Fibroblast of skin of right quadriceps (primary cell): ENCODE measurements at regions not wholly inside any gene's neighbourhood (a gene's known extent, or its start where the extent isn't known, plus 50 kb on each side); places are given as distances from the start of the nearest gene placed in this dataset.
"Not testable (repeated sequence)": the region's sequence is repeated elsewhere in the genome, so short reads cannot be mapped to it uniquely, and the experiment has no call there.

Experiments
- DNase-seq: peaks from one replicate; pipeline ENCODE4 v3.0.0-alpha.2; 2013

DNA sequence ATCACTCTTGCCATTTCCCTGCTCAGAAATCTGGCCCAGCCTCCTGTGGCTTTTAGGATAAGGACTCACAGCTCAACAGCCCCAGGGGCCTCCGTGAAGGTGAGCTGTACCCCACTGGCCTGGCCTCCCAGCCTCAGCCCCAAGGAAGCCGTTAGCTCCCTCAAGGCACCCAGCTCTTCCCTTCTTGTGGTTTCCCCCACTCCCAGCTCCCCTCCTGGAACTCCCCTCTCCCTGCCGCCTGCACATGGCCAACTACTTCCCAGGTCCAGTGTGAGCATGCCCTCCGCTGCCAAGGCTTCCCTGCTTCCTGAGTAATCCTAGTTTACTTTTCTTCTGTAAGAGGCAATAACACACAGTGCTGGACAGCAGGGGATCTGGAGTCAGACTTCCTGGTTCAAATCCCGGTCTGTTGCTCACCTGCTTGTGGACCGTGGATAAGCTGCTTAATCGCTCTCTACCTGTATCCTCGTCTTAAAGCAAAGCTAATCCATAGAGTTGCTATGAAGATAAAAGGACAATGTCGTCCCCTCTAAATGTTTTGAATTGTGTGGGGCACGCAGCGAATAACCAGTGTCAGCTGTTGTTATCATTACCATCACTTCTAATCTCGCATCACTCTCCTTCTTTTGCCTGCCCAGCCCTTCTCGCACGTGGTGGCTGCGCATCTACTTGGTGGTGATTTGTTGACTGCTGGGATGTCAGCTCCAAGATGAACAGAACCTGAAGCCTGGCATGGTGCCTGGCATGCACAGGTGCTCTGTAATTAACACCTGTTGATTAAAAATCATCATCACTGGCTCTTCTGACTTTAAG, 86.6 kb downstream of the C5orf15 start:
- DNase-seq = no peak

DNA sequence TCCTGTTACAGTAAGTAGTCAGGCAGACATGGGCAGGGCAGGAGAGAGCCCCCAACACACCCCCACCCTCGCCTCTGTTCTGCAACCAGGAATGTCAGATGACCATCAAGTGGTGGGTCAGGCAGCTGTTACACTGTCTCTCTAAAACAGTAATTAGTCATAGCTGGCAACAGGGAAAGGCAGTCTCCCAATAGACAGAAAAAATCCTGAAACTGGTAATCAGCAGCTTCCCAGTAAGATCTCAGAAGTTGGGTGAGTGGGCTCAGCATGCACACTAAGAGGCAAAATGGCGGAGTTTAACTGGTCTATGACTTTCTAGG, 90.2 kb downstream of the C5orf15 start:
- DNase-seq = no peak

DNA sequence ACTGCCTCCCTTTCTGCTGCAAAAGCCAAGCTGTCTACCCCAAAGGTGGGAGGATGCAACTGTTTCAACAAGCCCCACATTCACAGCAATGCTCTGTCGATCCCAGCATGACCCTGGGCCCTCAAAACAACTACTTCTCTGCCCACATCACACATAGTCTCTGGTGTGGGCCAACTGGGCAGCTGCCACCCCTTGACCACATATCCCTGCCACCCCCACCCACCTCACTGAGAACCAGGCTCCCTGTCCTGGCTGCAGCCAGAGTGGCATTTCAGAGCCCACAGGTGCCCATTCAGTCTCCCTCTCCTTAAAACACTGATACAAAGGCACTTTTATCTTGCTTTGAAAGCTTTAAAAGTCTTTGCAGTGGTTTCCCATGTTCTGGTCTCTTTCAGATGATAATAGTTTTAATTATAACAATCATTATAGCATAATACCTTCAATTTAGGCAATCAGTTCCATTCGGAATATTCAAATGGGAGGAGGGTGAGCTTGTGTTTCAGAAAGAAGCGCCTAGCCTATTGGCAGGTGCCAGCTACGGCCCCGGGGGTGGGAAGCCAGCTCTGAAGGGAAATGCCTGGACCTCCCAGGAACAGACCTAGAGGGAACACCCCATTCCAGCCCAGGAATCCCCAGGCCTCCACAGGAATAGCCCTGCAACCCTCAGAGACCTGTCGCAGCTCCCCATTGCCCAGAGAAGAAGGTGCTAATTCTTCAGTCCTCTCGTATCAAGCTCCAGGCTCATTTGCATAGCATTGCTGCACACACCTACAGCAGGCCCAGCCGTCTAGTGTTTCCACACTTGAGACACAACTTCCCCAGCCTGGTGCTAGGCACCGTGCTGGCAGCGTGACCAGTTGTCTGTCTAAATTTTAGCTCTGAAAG, 90.8 kb downstream of the C5orf15 start:
- no peak for DNase-seq

DNA sequence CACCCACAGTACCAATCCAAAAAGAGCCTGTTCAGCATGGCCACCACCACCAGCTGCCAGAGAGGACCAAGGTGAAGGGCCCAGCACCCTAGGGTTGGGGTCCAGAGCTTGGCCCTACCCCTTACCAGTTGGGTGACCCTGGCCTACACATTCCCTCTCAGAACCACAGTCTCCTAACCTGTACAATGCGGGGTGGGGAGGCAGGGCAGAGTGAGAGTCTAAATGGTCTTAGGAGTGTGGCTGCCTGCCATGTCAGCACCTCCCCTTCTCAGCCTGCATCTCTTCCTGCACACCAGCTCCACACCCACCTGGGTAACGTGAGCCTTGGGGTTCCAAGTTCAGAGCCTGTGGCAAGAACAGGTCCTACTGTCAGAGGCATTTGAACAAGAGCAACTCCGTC, 92.2 kb downstream of the C5orf15 start:
- DNase-seq = no peak

DNA sequence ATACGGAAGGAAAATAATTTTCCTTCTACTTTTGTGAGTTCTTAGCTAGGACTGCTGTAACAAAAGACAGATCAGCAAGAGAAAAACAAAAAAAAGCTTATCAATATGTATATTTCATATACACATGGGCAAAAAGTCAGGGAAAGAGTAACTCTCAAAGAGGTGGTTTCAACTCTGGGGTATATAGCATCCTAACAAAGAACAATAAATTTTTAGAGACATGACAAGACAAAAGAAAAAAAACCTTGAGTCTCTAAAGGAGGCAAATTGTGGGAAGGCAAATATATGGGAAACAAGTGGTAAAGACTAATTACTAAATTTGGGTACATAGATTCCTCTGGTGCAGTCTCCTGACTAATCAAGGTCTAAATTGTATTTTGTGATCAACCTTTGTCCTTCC, 93.2 kb downstream of the C5orf15 start:
- DNase-seq = no peak

- no peak for DNase-seq
These were observed 95.0 kb downstream of the C5orf15 start for GRCh38 chr5:133873449-133873848.

GRCh38 chr5:133870661-133871060, 97.8 kb downstream of the C5orf15 start:
- DNase-seq = peak; percentile 53

DNA sequence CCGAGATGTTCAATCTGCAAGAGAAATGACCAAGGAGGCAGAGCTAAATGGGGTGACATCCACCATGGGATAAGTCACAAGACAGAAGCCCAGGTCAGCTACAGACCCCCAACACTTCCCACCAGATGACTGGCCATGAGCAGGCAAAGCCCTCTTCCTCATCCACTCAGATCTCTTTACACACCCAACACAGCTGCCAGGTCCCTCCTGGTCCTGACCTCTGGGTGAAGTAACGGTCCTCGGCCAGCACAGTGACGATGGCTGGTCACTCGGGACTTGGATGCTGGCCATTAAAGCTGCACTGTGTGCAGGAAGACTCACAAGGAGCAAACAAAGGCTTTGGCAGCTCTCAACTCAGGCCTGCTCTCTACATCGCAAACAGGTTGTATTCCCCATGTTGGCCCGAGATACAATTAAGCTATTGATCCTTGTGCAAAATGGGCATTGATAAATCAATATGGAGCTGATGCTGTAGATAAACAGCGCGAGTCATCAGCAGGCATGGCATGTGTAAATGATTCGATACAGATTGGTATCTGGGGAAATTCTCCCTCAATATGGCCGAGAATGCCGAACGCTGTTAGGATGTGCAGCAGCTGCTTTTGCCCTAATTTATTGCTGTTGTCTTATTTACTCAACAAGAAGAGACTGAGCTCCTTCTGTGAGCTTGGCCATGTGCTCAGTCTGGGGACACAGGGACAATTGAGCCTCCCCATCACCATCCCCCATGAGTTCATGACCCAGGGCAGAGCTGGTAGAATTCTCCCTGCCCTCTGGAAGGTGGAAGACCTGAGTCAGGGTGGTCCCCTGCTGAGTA, 98.7 kb downstream of the C5orf15 start:
- no peak for DNase-seq

- DNase-seq = peak; percentile 63
These were observed 99.4 kb downstream of the C5orf15 start for GRCh38 chr5:133868946-133869518.

GRCh38 chr5:133867851-133868545, 100.4 kb downstream of the C5orf15 start:
- no peak for DNase-seq

DNA sequence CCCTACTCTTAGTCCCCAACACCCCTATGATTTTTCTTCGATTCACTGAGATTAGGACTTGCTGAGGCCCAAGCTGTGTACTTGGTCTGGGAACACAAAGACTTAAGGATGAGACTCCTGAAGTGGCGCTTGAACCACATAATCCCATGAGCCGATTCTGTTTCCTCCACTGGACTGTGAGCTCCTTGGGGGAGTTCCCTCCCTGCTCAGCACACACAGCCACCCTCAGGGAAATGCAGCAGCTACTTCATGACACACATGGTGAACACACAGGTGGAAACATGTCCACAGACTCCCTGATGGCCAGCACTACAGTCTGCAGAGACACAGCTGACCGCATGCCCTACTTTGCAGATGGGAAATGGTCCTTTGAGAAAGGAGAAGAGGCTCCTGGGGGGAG, 101.1 kb downstream of the C5orf15 start:
- no peak for DNase-seq

GRCh38 chr5:133866903-133867245, 101.6 kb downstream of the C5orf15 start:
- no peak for DNase-seq

DNA sequence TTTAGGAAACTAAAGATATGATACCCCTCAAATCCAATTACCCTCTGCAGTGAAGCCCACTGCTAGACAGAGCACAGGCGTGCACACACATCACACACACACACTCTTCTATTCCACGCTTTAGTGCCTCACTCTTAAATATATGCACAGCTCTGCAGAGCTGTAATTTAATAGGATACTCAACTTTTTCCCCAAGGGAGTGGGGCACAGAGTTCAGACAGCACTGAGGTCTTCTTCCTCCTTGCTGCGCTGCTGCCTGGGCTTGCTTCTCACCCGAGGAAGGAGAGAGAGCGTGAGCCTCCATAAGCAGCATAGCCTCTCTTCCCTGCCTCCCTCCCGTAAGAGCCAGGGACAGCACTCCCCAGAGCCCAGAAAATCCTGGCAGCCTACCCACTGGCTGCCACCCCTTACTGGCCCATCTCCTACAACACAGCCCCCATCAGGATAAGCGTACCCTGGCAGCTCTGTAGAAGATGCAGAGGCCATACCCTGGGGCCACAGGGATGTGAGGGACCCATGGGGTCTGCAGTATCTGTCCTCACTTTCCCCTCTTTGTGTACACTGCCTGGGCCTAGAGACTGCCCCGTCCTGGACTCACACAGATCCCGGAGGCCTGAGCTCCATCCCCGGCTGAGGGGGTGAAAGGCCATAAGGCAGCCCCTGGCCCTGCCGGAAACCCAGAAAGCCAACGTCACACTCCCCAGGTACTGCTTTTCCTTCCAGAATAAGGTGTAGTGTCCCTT, 102.1 kb downstream of the C5orf15 start:
- DNase-seq = no peak

DNA sequence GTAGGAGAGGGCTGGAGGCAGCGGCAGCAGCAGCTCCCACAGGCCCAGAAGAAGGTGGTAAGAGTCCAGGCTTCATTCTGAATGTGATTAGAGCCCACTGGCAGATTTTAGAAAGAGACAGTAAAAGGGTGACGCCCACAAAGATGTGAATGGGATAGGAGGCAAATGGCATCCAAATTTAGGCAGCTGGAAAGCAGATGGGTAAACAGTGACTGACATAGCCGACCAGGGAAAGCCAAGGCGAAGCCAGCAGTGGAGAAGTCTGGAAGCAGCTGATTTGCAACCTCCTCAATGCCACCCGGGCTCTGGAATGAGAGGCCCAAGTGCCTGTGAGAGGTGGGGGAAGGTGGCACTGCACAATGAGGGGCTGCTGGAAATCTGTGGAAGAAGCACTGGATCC, 103.3 kb downstream of the C5orf15 start:
- no peak for DNase-seq

DNA sequence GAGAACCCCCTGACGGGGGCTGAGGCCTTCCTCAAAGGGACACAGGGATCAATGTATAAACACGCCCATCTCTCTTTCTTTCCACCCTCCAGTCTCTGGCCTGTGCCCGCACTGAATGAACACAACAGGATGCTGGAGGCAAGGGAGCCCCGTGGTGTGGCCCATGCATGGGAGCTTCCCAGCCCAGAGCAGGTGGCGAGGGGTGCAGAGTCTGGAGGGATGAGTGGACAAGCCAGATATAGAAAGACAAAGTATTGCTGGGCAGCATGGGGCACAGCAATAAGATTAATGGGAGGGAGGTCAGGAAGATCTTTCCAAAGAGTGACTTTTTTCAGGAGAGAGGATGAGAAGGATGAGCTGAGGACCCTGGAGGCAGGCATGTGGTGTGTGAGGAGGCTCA, 103.7 kb downstream of the C5orf15 start:
- no peak for DNase-seq

GRCh38 chr5:133863857-133864585, 104.4 kb downstream of the C5orf15 start:
- DNase-seq = no peak

GRCh38 chr5:133861161-133861737, 107.2 kb downstream of the C5orf15 start:
- DNase-seq = no peak

- no peak for DNase-seq
These were observed 109.4 kb downstream of the C5orf15 start for GRCh38 chr5:133859073-133859472.

- not testable (repeated sequence) for DNase-seq
These were observed 110.7 kb downstream of the C5orf15 start for GRCh38 chr5:133857595-133858313.

- DNase-seq = no peak
These were observed 113.9 kb downstream of the C5orf15 start for GRCh38 chr5:133854554-133854953.
